T-cell (primary cell): ENCODE measurements at regions not wholly inside any gene's neighbourhood (a gene's known extent, or its start where the extent isn't known, plus 50 kb on each side); places are given as distances from the start of the nearest gene placed in this dataset.
A peak's percentile ranks its signal among the peaks of the same experiment; 100 is the strongest.

Source experiments
- ATAC-seq, 4 experiments: fragments of 200-7000 bp in 3 of 4; fragments of 150-1000 bp in 1 of 4; cut with Tn5 transposase; replicated peaks in 1 of 4; 1 replicate in 3 of 4; 2 replicates in 1 of 4; pipeline ENCODE4 v1.10.0; 2021; ENCODE audit warnings: moderate library complexity in 3 of 4, mild to moderate bottlenecking in 2 of 4, moderate number of reproducible peaks in 1 of 4
- CTCF ChIA-PET, 2 donors: fragments of 300-600 bp; sonication (Branson Sonifier 250); formaldehyde crosslinking; loops; one replicate each; lab custom pipeline; 2022; ENCODE audit warnings: antibody characterized with exemption in 2 of 2; lab: Charles Lee
- POLR2A ChIA-PET, 2 donors: fragments of 300-600 bp; sonication (Branson Sonifier 250); formaldehyde crosslinking; loops; one replicate each; lab custom pipeline; 2022; ENCODE audit warnings: antibody characterized with exemption in 2 of 2; lab: Charles Lee
- DNase-seq, 35 experiments: peaks; one replicate each; pipeline versions ENCODE4 v3.0.0 to v3.0.0-alpha.2; 2013 to 2023
- H3K27ac ChIP-seq: one replicate; pipeline ENCODE4 v1.5.1; 2013; ENCODE audit warnings: low read length
- H3K27me3 ChIP-seq, 2 experiments: replicated peaks in 1 of 2; 1 replicate in 1 of 2; 2 replicates in 1 of 2; pipeline versions ENCODE4 v1.6.1 to v1.7.0; 2013; ENCODE audit warnings: low read length in 1 of 2, mixed read lengths in 1 of 2; ENCODE audit not compliant: control insufficient read depth in 2 of 2, insufficient read depth in 2 of 2; ENCODE audit errors: extremely low read depth in 1 of 2
- H3K36me3 ChIP-seq, 2 donors: 1 replicate in 1 of 2; 2 replicates in 1 of 2; pipeline versions ENCODE4 v1.6.1 to v1.7.0; 2013; ENCODE audit warnings: low read length in 1 of 2; ENCODE audit not compliant: control insufficient read depth in 2 of 2, insufficient read depth in 1 of 2; ENCODE audit errors: extremely low read depth in 1 of 2
- H3K4me1 ChIP-seq, 2 experiments: 1 replicate in 1 of 2; 2 replicates in 1 of 2; pipeline versions ENCODE4 v1.6.1 to v1.7.0; 2013; ENCODE audit warnings: low read length in 2 of 2, mixed read lengths in 1 of 2; ENCODE audit not compliant: insufficient read depth in 2 of 2, control insufficient read depth in 1 of 2; ENCODE audit errors: extremely low read depth in 1 of 2
- H3K4me3 ChIP-seq, 2 donors: 1 replicate in 1 of 2; 2 replicates in 1 of 2; pipeline versions ENCODE4 v1.5.1 to v1.7.0; 2013; ENCODE audit warnings: mild to moderate bottlenecking in 2 of 2, low read length in 1 of 2, moderate library complexity in 1 of 2; ENCODE audit not compliant: control insufficient read depth in 1 of 2; ENCODE audit errors: extremely low read depth in 1 of 2
- H3K9me3 ChIP-seq: 2 replicates; pipeline ENCODE4 v1.7.0; 2013
- H3K27ac Mint-ChIP-seq, 2 donors: one replicate each; pipeline ENCODE4 v1.8.0; 2020 to 2021; ENCODE audit warnings: mild to moderate bottlenecking in 2 of 2, mixed read lengths in 2 of 2
- H3K27me3 Mint-ChIP-seq, 2 donors: one replicate each; pipeline ENCODE4 v1.8.0; 2021 to 2022; ENCODE audit warnings: mixed read lengths in 2 of 2
- H3K36me3 Mint-ChIP-seq: one replicate; pipeline ENCODE4 v1.8.0; 2021; ENCODE audit warnings: mixed read lengths
- H3K4me1 Mint-ChIP-seq, 3 donors: one replicate each; pipeline ENCODE4 v1.8.0; 2020 to 2022; ENCODE audit warnings: mixed read lengths in 3 of 3, mild to moderate bottlenecking in 1 of 3
- H3K4me3 Mint-ChIP-seq, 3 donors: one replicate each; pipeline ENCODE4 v1.8.0; 2020 to 2022; ENCODE audit warnings: mild to moderate bottlenecking in 3 of 3, mixed read lengths in 3 of 3, moderate library complexity in 3 of 3
- H3K9me3 Mint-ChIP-seq, 3 donors: one replicate each; pipeline ENCODE4 v1.8.0; 2020 to 2022; ENCODE audit warnings: mixed read lengths in 3 of 3
- WGBS: methylation state at CpG from one replicate; pipeline ENCODE4 v1.1.5; 2013; ENCODE audit warnings: missing lambda C conversion rate; ENCODE audit not compliant: insufficient coverage; 5-methylcytosine and 5-hydroxymethylcytosine counted together

- H3K4me1 Mint-ChIP-seq = no peaks in the 10 kb centered on the region
- no peaks in the 10 kb centered on the region for H3K4me1 ChIP-seq
- no peak overlapping the region for H3K27ac Mint-ChIP-seq
- no peaks in the 10 kb centered on the region for H3K36me3 Mint-ChIP-seq
- DNase-seq (no peak), ATAC-seq (no peak)
- no peaks in the 10 kb centered on the region for H3K9me3 Mint-ChIP-seq
- no peaks in the 10 kb centered on the region for H3K36me3 ChIP-seq
- peaks cover 4 to 25% of the 10 kb centered on the region in 2 donors for H3K27me3 Mint-ChIP-seq
- H3K4me3 Mint-ChIP-seq = no peak overlapping the region
- H3K27ac ChIP-seq = no peak overlapping the region
- no CpG with 5 or more reads among the region's 2 CpGs for WGBS
- POLR2A ChIA-PET = no interaction called here
- H3K27me3 ChIP-seq = no peaks in the 10 kb centered on the region
- H3K4me3 ChIP-seq = no peak overlapping the region
- H3K9me3 ChIP-seq = no peaks in the 10 kb centered on the region
- CTCF ChIA-PET = no interaction called here
These were observed 279.3 kb upstream of the THBS1 start for GRCh38 chr15:39301589-39301999.

- no peak overlapping the region for H3K4me3 ChIP-seq
- Mint-ChIP-seq H3K27ac (no peak overlapping the region), H3K4me1 (no peaks in the 10 kb centered on the region), H3K27me3 (peaks cover 7 to 24% of the 10 kb centered on the region in 2 donors), H3K4me3 (no peak overlapping the region), H3K36me3 (no peaks in the 10 kb centered on the region), H3K9me3 (peaks cover 0 to 6% (median 4%) of the 10 kb centered on the region in 3 donors)
- ChIA-PET CTCF (no interaction called here), POLR2A (no interaction called here)
- no peaks in the 10 kb centered on the region for H3K4me1 ChIP-seq
- DNase-seq (no peak), ATAC-seq (no peak)
- no peak overlapping the region for H3K27ac ChIP-seq
- H3K9me3 ChIP-seq = no peaks in the 10 kb centered on the region
- H3K36me3 ChIP-seq = no peaks in the 10 kb centered on the region
- no CpG with 5 or more reads among the region's 2 CpGs for WGBS
- H3K27me3 ChIP-seq = no peaks in the 10 kb centered on the region
These were observed 277.9 kb upstream of the THBS1 start for GRCh38 chr15:39302936-39303335.

GRCh38 chr15:39304201-39304841, 276.6 kb upstream of the THBS1 start:
- Histone ChIP-seq H3K9me3 (no peaks in the 10 kb centered on the region), H3K27me3 (no peaks in the 10 kb centered on the region), H3K4me1 (no peaks in the 10 kb centered on the region), H3K27ac (no peak overlapping the region), H3K36me3 (no peaks in the 10 kb centered on the region), H3K4me3 (no peak overlapping the region)
- Mint-ChIP-seq H3K36me3 (no peaks in the 10 kb centered on the region), H3K27me3 (peaks cover 7 to 24% of the 10 kb centered on the region in 2 donors), H3K27ac (no peak overlapping the region), H3K4me3 (no peak overlapping the region), H3K9me3 (peaks cover 0 to 6% (median 4%) of the 10 kb centered on the region in 3 donors), H3K4me1 (no peaks in the 10 kb centered on the region)
- CTCF ChIA-PET = interaction anchor here in 1 of 2 donors (0.5 kb wide), 1 partner anchor 479 kb away, joined by 3 read pairs; no protein-coding TSS in a partner anchor
- no peak for ATAC-seq
- 79% methylated on average over 3 of the region's 7 CpGs for WGBS
- DNase-seq = no peak
- POLR2A ChIA-PET = no interaction called here

GRCh38 chr15:39304931-39305728, 275.7 kb upstream of the THBS1 start:
- Mint-ChIP-seq H3K9me3 (peaks cover 0 to 6% (median 4%) of the 10 kb centered on the region in 3 donors), H3K4me3 (no peak overlapping the region), H3K27ac (no peak overlapping the region), H3K27me3 (peaks cover 7 to 27% of the 10 kb centered on the region in 2 donors), H3K4me1 (no peaks in the 10 kb centered on the region), H3K36me3 (no peaks in the 10 kb centered on the region)
- Histone ChIP-seq H3K27me3 (no peaks in the 10 kb centered on the region), H3K9me3 (no peaks in the 10 kb centered on the region), H3K27ac (no peak overlapping the region), H3K36me3 (no peaks in the 10 kb centered on the region), H3K4me3 (no peak overlapping the region), H3K4me1 (no peaks in the 10 kb centered on the region)
- ChIA-PET CTCF (no interaction called here), POLR2A (no interaction called here)
- ATAC-seq (no peak), DNase-seq (no peak)
- no CpG with 5 or more reads among the region's 4 CpGs for WGBS

GRCh38 chr15:39310633-39311032, 270.2 kb upstream of the THBS1 start:
- 80% methylated on average over 1 of the region's 3 CpGs for WGBS
- Histone ChIP-seq H3K36me3 (no peaks in the 10 kb centered on the region), H3K27ac (no peak overlapping the region), H3K9me3 (no peaks in the 10 kb centered on the region), H3K27me3 (no peaks in the 10 kb centered on the region), H3K4me3 (no peak overlapping the region), H3K4me1 (no peaks in the 10 kb centered on the region)
- H3K27me3 Mint-ChIP-seq = peaks cover 16% of the 10 kb centered on the region in 2 donors
- H3K4me1 Mint-ChIP-seq = no peaks in the 10 kb centered on the region
- H3K27ac Mint-ChIP-seq = no peak overlapping the region
- ATAC-seq (no peak), DNase-seq (no peak)
- peaks cover 0 to 6% (median 4%) of the 10 kb centered on the region in 3 donors for H3K9me3 Mint-ChIP-seq
- ChIA-PET CTCF (no interaction called here), POLR2A (no interaction called here)
- no peaks in the 10 kb centered on the region for H3K36me3 Mint-ChIP-seq
- H3K4me3 Mint-ChIP-seq = no peak overlapping the region

- Mint-ChIP-seq H3K27me3 (peaks cover 6 to 9% of the 10 kb centered on the region in 2 donors), H3K4me3 (no peak overlapping the region), H3K9me3 (no peaks in the 10 kb centered on the region), H3K27ac (no peak overlapping the region), H3K4me1 (no peaks in the 10 kb centered on the region), H3K36me3 (no peaks in the 10 kb centered on the region)
- no peaks in the 10 kb centered on the region for H3K4me1 ChIP-seq
- H3K9me3 ChIP-seq = no peaks in the 10 kb centered on the region
- no peak overlapping the region for H3K27ac ChIP-seq
- POLR2A ChIA-PET = no interaction called here
- peak in 1 of 4 experiments; percentile 54 for ATAC-seq
- H3K36me3 ChIP-seq = no peaks in the 10 kb centered on the region
- WGBS = no CpG with 5 or more reads among the region's 3 CpGs
- CTCF ChIA-PET = interaction anchor here in 1 of 2 donors (0.8 kb wide), 1 partner anchor 445 kb away, joined by 3 read pairs; no protein-coding TSS in a partner anchor
- no peak overlapping the region for H3K4me3 ChIP-seq
- H3K27me3 ChIP-seq = peaks cover 0 to 2% of the 10 kb centered on the region in 2 experiments
- peak in 2 of 35 experiments; percentile 11 to 12 for DNase-seq
These were observed 267.9 kb upstream of the THBS1 start for GRCh38 chr15:39312984-39313383.
